H1 (cell line): ENCODE measurements at regions not wholly inside any gene's neighbourhood (a gene's known extent, or its start where the extent isn't known, plus 50 kb on each side); places are given as distances from the start of the nearest gene placed in this dataset.

Experiments
- CBX8 ChIP-seq: fragments of 300-800, 300-1000 bp; sonication (generic); IDR thresholded peaks from 2 replicates; pipeline ENCODE4 v1.7.1; 2016; ENCODE audit warnings: low read depth, low read length, borderline replicate concordance
- CHD7 ChIP-seq: fragments of 300-600 bp; sonication (generic); IDR thresholded peaks from 2 replicates; pipeline ENCODE4 v1.7.1; 2012; ENCODE audit warnings: low read length, moderate library complexity, mild to moderate bottlenecking, inconsistent platforms; ENCODE audit not compliant: insufficient replicate concordance
- CTCF ChIP-seq, 3 experiments: IDR thresholded peaks; 1 replicate in 2 of 3; 2 replicates in 1 of 3; pipeline versions ENCODE4 v1.5.1 to v1.6.1; 2011; ENCODE audit warnings: low read length in 3 of 3, mild to moderate bottlenecking in 3 of 3, inconsistent platforms in 2 of 3, low read depth in 1 of 3, moderate library complexity in 1 of 3; ENCODE audit not compliant: insufficient read depth in 1 of 3; ENCODE audit errors: control extremely low read depth in 1 of 3
- EZH2 ChIP-seq: fragments of 200-600 bp; sonication (generic); IDR thresholded peaks from 2 replicates; pipeline ENCODE4 v1.7.1; 2012; ENCODE audit warnings: low read depth, mild to moderate bottlenecking, moderate library complexity, low read length, inconsistent platforms; ENCODE audit not compliant: severe bottlenecking
- KDM5A ChIP-seq: fragments of 200-600 bp; IDR thresholded peaks from 2 replicates; pipeline ENCODE4 v1.7.1; 2012; ENCODE audit warnings: mild to moderate bottlenecking, low read length, inconsistent platforms, mixed read lengths
- MAFK ChIP-seq: IDR thresholded peaks from 2 replicates; pipeline ENCODE4 v1.6.1; 2012; ENCODE audit warnings: low read depth, mild to moderate bottlenecking, improper control_type of control experiment, low read length
- PHF8 ChIP-seq: fragments of 200-600 bp; sonication (generic); conservative IDR thresholded peaks from 2 replicates; pipeline ENCODE4 v1.7.1; 2012; ENCODE audit warnings: low read depth, mild to moderate bottlenecking, inconsistent platforms, low read length, moderate library complexity
- RFX5 ChIP-seq: IDR thresholded peaks from 2 replicates; pipeline ENCODE4 v1.6.1; 2011; ENCODE audit warnings: low read depth, low read length, improper control_type of control experiment, borderline replicate concordance
- TCF12 ChIP-seq: IDR thresholded peaks from 2 replicates; pipeline ENCODE4 v1.6.1; 2011; ENCODE audit warnings: low read depth, mild to moderate bottlenecking, low read length
- TEAD4 ChIP-seq: IDR thresholded peaks from 2 replicates; pipeline ENCODE4 v1.6.1; 2012; ENCODE audit warnings: low read depth, low read length, inconsistent platforms, mixed read lengths

GRCh38 chr17:63173903-63174302, 207.9 kb downstream of the TANC2 start (continued):
- no peak for TF ChIP-seq CHD7
- TF ChIP-seq PHF8, result no peak
- no peak for TF ChIP-seq CTCF (IDR thresholded peaks at IDR 0.05; ENCODE audit: control extremely low read depth in 1 of 3, insufficient read depth in 1 of 3, low read depth in 1 of 3, low read length in 3 of 3)
- TF ChIP-seq CBX8, result no peak
- no peak for TF ChIP-seq EZH2
- TF ChIP-seq MAFK, result no peak
- no peak for TF ChIP-seq RFX5
- TF ChIP-seq KDM5A, result no peak
- no peak for TF ChIP-seq TCF12
- TF ChIP-seq TEAD4, result no peak
